TTC549 (cell line): ENCODE measurements at regions not wholly inside any gene's neighbourhood (a gene's known extent, or its start where the extent isn't known, plus 50 kb on each side); places are given as distances from the start of the nearest gene placed in this dataset.

Experiments used
- FAIRE-seq: peaks from 2 replicates; lab custom pipeline; 2012; peaks lifted over from hg19 to GRCh38; lab: Jason Lieb, UNC

DNA sequence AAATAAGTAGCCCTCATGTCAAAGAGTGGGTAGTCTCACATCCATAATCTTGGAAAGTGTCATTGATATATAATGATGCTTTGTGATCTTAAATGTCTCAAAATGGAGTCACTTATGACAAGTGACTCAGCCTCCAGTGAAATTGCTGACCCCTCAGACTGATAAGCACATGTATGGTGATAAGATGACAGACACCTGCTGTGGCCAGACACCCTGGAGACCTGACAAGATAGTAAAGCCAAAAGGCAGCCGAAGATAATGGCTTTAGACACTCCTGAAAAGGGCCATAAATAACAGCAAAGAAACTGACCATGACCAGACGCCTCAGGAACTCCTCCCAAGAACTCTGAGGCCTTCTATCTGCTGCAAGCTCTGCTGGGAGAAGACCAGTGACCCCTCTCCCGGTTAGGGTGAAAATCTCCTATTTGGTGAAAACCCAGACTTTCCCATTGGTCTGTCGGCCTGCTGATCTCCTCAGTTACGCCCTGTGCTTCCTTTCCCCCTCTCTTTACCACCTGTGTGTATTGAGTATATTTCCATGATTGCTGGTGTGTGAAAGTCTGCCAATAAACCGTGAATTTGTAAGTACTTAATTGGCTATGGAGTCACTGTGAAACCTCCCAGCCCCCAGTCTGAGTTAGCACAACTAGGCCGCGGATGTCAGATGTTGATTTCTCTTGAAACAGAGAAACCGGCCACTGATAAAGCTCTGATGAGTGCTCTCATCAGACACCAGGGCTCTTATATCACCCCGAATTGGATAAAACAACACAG, 226.7 kb upstream of the MYOCD start:
- no peak for FAIRE-seq

DNA sequence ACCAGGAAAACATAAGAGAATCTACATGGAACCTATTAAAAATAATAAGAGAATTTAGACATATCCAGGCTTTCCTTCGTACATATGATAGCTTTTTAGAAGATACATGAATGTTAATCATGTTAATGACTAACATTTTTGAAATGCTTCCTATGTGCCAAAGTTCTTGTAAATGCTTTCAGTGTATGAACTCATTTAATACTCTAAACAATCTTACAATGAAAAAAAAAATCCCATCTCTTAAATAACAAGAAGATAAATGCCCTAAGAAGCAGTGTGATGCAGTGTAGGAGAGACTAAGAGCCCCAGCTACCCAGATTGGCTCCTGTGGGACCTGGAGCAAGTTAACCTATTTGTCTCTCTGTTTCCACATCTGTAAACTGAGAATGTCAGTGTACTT, 220.4 kb upstream of the MYOCD start:
- no peak for FAIRE-seq

DNA sequence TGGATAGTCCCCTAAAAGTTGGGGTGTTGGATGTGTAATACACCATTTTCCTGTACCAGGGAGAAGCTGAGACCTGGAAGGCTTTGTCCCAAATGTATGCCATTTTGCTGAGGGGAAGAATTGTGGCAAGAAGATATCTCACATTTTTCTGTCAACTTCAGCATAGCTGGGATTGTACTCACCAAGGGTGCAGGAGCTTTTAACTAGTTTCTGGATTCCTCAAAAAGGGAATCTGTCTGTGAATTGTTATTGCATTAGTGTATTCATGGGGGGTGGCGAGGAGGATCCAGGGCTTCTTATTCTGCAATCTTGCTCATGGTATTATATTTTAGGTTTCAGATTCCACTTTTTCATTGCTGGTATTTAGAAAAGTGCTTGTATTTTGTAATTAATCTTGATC, 208.2 kb upstream of the MYOCD start:
- FAIRE-seq = no peak

DNA sequence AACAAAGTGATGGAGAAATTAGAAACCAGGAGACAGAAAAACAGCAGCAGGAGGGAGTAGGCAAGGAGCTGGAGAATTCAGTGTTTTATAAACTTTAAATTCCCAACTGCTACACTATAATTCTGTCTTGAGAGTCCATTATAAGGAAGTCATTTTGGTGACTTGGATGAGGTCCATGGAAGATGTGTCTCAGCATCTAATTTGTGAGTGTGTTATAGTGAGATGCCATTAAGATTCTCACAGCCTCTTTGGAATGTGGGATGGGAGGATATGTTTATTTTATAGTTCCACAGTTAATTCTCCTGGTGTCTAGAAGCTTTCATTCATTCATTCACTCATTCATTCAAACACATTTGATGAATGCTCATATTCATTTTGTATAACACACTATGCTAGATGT, 206.0 kb upstream of the MYOCD start:
- no peak for FAIRE-seq

DNA sequence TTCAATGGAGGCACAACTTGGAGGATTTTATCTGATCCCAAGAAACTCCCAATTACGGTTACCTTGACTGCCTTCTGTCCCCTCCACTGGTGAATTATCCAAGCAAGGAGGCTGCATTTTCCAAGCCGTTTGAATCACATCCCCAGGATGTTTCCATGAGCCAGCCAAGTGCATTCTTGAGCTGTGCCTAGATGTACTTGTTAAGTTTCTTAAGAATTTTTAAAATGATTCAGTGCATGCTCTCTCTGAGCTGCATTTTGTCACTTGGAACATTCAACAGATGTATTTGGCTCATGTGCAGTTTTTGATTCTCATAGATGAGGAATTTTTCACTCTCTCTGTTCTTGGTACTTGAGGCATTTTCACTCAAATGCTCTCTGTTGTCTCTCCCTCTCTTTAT, 202.6 kb upstream of the MYOCD start:
- FAIRE-seq = no peak

DNA sequence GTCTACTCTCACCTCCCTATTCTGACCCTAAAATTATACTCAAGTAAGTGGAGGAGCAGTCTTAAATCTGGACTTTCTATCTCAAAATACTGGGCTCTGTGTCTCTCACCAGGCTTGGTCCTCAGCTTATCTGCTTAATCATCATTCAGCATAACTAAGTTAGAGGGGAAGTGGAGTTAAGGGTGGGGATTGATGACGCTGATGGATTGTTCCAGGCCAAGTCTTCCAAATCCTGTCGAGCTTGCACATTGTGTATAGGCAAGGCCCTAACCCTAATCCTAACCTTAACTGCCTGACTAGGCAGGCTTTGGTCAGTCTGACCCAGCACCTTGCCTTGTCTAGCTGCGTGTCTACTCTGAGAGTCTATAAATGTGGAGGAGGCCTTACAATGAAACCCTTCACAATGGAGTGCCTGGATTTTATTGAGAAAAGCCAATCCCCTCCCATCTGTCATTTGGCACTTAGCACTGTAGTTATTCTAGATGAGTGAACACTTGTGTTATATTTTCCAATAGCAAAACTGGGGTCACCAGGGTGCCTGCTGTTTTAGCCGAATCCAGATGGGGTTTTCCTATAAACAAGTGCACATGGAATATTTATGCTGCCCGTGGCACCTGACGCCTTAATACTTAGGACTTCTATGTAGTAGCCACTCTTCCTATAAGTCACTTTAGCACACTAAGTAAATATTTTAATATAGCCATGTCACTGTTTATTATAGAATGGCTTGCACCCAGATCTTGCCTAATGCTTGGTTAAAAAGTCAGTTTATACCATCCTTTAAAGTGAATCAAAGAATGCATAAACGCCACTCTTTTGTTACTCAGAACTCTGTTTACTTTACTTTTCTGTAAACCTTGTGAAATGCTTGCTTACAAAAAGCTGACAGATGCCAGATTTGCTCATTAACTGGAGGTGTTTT, 193.2 kb upstream of the MYOCD start:
- no peak for FAIRE-seq

DNA sequence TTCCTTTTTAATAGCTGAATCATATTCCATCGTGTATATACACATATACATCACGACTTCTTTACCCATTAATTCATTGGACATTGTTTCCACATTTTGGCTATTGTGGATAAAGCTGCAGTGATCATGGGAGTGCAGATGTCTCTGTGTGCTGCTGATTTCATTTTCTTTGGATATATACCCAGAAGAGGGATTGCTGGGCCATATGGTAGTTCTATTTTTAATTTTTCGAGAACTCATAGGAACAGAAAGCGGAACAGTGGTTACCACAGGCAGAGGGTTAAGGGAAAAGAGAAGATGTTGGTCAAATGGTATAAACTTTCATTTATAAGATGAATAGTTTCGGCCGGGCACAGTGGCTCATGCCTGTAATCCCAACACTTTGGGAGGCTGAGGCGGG, 187.4 kb upstream of the MYOCD start:
- no peak for FAIRE-seq

DNA sequence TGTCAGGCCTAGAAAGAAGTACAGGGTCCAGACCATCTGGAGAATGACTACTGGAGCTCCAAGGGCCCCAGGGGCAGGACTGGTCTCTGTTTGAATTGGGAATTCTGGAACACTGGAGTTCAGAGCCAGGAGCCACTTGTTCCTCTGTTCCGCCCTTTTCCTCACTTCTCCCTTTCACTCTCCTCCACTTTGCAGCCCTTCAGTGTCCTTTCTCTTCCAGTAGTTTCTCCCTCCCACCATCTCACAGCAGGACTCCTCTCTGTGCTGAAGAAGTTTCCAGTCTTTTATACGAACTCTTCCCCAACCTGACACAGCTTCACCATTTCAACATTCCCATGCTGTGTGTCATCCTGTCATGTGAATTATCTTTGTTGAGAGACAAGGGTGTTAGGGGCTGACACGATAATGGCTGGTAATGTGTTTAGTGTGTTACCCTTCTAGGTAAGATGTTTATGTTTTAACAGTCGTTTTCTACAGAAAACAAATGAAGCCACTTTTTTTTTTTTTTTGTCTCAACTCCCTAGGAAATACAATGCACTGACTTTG, 180.3 kb upstream of the MYOCD start:
- no peak for FAIRE-seq

DNA sequence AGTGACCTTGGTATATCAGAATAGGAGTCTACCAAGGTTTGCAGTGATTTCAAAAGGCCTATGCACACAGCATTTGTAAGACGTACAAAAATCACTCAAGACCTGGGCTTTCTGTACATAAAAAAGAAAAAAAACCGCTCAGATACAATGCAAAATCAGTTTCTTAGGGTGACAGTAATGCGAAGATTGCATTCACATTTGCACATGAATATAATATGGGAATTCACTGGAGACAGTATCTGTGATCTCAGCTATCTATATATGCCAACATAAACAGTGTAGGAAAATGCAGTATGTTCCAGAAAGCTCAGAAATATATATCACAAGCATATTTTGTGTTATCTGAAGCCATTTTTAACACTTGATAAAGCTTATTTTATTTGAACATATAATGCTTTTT, 176.4 kb upstream of the MYOCD start:
- FAIRE-seq = no peak

DNA sequence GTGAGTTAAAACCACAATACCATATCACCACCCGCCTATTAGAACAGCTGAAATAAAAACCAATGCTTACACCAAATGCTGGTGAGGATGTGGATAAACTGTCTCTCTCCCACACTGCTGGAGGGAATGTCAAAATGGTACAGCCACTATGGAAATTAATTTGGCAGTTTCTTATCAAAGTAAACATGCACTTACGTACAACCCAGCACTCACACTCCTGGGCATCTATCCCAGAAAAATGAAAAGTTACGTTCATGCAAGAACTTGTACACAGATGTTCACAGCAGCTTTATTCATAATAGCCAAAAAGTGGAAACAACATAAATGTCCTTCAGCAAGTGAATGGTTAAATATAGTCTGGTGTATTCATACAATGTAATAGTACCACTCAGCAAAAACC, 173.2 kb upstream of the MYOCD start:
- FAIRE-seq = no peak

DNA sequence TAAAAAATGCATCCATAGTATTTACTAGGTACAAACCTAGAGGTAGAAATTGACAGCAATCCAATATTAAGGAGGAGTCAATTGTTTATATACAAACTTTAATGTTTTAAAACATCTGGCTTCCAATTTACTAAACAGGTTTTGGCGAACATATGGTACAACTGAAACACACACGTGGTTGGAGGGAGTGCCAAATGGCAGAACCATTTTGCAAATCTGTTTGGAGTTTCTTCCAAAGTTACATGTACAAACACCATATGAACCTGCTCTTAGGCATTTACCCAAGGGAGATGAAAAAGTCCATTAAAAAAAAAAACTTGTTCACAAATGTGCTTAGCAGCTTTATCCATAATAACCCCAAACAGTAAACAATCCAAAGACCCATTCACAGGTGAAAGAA, 159.8 kb upstream of the MYOCD start:
- FAIRE-seq = no peak

DNA sequence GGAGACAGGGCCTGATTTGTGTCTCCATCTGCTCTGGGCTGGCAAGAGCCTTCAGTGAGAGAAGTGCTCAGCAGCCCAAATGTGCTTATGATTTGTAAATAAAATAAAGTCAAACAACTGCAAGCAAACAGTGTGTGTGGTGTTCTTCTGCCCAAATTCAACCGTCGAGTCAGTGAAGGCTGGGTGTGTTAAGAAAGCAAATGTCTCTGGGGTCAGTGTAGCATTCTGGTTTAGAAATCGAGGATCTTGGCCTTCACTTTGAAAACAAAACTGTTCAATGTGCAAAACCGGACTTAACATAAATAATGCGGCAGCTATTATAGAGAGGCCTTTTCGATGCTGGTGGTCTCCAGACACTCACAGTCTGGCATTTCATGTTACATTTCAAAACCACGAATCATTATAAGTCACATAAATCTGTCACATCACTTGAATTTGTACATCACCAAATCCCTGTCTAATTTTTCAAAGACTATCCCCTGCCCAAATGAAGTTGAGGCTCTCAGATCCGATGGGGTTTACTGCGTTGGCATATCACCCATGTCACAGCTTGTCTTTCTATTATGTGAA, 158.6 kb upstream of the MYOCD start:
- FAIRE-seq = no peak

DNA sequence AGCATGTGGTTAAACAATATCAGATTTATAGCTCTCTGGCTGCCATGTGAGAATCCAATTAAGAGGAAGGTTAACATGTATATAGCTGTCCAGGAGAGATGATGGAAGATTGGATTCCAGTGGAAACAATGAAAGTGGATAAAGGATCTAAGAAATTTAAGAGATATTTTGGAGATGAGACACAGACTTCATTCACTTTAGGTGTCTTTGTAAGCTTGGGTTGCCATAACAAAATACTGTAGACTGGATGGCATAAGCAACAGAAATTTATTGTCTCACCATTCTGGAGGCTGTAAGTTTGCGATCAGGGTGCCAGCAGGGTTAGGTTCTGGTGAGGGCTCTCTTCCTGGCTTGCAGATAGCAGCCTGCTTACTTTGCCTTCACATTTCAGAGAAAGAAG, 155.9 kb upstream of the MYOCD start:
- no peak for FAIRE-seq

DNA sequence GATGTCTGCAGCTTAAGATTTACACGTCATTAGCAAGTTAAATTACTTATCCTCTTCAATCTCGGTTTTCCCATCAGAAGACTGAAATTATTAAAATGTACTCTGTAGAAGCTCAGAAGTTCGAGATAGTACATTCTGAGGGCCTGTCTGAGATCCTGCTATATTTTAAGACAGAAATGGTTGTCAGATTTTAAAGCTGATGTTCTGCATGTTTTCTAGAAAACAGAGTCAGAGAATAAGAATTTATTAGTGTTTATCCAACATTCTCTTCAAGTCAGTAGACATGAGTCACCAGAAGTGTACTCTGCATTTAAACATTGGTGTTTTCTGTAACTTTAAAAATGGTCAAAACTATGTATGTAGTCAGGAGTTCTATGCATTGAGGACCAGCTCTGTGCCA, 155.2 kb upstream of the MYOCD start:
- no peak for FAIRE-seq

DNA sequence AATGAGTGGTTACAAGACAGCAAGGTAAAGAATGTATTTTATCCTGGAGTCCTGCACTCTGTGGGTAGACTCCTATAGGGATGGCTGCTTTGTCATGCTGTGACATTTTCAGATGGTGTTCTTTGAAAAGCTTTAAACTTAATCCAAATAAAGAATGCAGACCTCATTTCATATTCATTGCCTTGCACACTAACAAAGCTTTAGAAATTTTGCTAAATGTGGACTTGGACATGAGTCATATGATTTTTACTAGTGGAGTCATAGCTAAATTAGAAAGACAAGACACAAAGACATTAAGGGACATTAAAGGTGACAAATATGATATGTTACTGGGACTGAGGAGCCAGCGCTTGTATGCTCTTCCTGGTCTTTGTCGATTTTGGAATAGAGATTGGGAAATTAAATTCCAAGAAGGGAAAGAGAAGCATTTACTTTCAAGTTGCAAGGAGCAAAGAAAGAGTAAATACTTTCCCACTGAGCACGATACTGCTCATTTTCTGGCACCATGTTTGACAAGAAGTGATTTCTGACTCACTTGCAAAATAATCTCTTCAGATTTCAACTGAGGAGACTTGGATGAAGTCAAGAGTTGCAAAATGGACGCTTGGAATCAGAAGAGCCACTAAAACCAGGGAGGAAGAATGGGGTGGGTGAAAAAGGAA, 152.9 kb upstream of the MYOCD start:
- no peak for FAIRE-seq

DNA sequence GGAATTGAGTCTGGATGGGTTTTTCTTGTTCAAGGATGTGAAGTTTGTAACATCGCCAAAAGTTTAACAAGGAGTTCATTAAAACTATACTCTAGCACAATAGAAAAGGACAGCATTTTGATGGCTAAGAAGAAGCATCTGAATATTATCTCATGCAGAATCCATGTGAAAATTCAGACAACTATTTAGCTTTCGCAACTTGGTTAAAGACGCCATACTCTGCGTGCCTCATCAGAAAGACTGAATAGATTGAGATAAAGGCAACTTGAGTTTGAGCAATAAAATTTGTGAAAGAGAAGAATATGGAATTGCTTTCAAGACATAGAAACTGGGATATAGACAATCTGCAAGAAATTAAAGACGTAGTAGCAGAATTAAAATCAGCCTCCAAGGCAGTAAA, 151.1 kb upstream of the MYOCD start:
- no peak for FAIRE-seq

DNA sequence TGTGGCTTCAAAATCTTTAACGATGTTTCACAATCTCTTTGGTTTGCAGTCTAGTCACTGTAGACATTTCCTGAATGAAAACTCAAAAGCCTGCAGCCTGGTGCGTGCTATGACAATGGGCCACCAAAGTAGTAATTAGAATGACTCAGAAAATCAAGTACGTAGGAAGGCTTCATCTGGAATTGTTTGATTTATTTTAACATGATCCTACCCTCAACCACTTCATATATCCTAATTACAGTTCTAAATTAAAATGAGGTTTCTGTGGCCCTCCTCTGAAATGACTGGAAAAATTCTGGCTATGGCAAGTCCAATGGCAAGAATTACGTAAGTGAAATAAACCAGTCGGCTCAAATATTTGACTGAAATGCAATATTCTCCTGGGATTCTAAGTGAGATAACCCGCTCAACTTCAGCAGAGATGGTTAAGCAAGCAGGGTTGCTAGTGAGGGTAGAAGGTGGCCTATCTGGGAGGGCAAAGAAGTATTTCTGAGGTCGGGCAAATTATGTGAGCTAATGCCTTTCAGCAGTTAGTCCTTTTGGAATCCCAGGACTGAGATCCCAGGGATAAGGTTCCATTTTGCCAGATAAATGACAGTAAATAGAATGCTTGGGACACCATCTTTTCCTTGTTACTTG, 145.6 kb upstream of the MYOCD start:
- FAIRE-seq = no peak

DNA sequence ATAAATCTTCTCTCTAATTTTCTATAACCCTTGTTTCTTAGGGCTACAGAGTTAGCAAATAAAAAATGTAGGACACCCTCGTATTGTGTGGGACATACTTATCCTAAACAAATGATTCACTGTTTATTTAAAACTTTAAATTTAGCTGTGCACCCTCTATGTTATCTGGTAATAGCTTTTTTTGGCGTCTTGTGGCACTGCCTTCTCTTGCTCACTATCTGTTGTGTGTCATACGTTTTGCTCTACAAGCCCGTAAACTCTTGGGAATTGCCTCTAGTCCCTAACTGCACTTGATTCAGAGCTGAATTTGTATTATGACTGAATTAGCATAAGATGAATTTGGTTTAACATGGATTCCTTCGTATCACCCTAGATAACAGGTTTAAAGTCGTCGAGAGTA, 144.3 kb upstream of the MYOCD start:
- FAIRE-seq = no peak

DNA sequence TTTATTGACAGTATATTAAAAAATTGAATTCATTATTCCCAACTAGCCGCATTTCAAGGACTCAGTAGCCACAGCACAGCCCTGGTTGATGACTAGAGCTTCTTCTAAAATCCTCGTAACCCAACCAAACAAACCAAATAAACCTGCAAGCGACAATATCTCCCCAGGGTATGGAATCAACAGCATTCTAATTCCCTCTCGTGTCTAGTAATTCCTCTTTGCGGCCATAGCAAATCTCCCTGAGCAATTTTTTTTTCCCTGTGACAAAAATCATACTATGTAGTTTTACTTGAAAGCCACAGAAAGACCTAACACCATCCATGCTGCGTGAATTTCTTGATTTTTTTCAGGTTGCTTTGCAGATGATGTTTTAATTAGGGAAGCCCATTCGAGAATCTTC, 143.4 kb upstream of the MYOCD start:
- FAIRE-seq = no peak

DNA sequence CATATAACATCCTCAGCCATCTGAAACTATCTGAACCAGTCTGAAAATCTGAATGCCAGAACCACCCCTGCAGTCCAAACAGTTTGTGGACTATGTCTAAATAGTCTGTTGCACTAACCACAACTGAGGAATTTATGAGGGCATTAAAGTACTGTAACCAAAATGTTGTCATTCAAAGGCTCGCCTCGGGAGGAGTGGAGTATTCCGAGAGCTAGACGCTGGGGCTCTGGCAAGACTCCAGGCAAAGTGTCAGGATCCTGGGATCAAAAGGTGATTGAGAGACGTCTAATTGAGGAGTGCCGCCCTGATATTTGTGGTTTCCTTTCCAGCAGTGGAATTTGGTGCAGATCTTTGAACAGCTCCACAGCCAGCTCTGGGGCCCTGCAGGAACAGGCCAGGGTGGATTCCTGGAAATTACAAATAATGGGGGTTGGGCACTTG, 142.9 kb upstream of the MYOCD start:
- no peak for FAIRE-seq

DNA sequence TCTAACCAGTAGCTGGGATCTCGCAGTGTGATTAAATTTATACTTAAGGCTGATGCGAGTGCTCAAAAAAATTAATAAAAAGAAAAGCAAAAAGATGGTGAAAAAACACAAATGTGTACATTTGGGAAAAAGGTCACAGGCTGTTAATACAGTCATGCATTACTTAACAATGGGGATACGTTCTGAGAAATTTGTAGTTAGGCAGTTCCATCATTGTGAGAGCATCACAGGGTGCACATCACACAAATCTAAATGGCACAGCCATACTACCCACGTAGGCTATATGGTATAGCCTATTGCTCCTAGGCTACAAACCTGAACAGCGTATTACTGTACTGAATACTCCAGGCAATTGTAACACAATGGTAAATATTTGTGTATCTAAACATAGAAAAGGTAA, 142.4 kb upstream of the MYOCD start:
- FAIRE-seq = no peak

DNA sequence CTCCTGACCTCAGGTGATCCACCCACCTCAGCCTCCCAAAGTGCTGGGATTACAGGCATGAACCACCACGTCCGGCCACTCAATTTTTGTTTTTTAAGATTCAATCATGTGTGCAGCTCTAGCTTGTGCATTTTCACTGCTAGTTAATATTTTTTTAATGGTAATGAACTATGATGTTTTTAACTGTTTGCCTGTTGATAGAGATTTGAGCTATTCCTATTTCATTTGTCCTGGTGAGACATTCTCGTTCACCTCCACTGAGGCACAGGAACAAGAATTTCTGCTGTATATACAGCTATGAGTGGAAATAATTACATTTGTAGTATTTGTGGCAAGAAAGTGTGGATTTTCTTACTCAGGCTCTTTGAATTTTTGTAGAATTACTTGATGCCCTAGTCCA, 137.7 kb upstream of the MYOCD start:
- no peak for FAIRE-seq
